ENCODE measurements at regions not wholly inside any gene's neighbourhood (a gene's known extent, or its start where the extent isn't known, plus 50 kb on each side); places are given as distances from the start of the nearest gene placed in this dataset.

GRCh38 chrX:13144927-13145655 lies 100.7 kb upstream of the FAM9C start:
- Histone ChIP-seq H3K4me1 (ENCODE audit: control insufficient read depth in 1 of 2, insufficient read depth in 2 of 2, low read length in 2 of 2) (no peaks in the 10 kb centered on the region), H3K4me3 (replicated peaks in 1 of 2; ENCODE audit: low read depth in 1 of 2, low read length in 2 of 2) (no peak overlapping the region), H3K9ac (ENCODE audit: low read length) (no peak overlapping the region), H3K79me2 (ENCODE audit: insufficient read depth, low read length) (no peaks in the 10 kb centered on the region), H4K20me1 (ENCODE audit: insufficient read depth) (no peaks in the 10 kb centered on the region), H3K36me3 (ENCODE audit: control insufficient read depth in 1 of 2, insufficient read depth in 2 of 2, low read length in 2 of 2) (no peaks in the 10 kb centered on the region), H2AFZ (ENCODE audit: low read depth, low read length, poor library complexity, severe bottlenecking) (no peak overlapping the region), H3K27ac (ENCODE audit: low read depth, low read length) (no peak overlapping the region), H3K9me2 (ENCODE audit: insufficient read depth) (no peaks in the 10 kb centered on the region), H3K9me3 (ENCODE audit: control insufficient read depth in 1 of 2, insufficient read depth in 1 of 2, low read depth in 1 of 2, low read length in 2 of 2) (no peaks in the 10 kb centered on the region), H3K4me2 (ENCODE audit: low read length) (no peak overlapping the region), H3K27me3 (ENCODE audit: insufficient read depth, low read length) (no peaks in the 10 kb centered on the region)
- ChIA-PET RAD21 (ENCODE audit: low non-redundant PET in 1 of 2, low total read pairs in 2 of 2, uncharacterized antibody in 2 of 2, unreplicated experiment in 2 of 2) (no interaction called here), POLR2A (no interaction called here), CTCF (no interaction called here)
- ATAC-seq: no peak
- no peak for TF ChIP-seq CEBPB (IDR thresholded peaks at IDR 0.05; ENCODE audit: low read depth)
- no peak for TF ChIP-seq SIN3A (IDR thresholded peaks at IDR 0.05; ENCODE audit: low read depth)
- TF ChIP-seq POLR2AphosphoS5 (IDR thresholded peaks at IDR 0.05; ENCODE audit: low read depth, low read length): no peak
- no TSS peak for BruUV-seq (replicated peaks)
- no peak for DNase-seq (ENCODE audit: low read depth, low spot score)
- intact Hi-C loops (cut with micrococcal nuclease): no loop called here

DNA sequence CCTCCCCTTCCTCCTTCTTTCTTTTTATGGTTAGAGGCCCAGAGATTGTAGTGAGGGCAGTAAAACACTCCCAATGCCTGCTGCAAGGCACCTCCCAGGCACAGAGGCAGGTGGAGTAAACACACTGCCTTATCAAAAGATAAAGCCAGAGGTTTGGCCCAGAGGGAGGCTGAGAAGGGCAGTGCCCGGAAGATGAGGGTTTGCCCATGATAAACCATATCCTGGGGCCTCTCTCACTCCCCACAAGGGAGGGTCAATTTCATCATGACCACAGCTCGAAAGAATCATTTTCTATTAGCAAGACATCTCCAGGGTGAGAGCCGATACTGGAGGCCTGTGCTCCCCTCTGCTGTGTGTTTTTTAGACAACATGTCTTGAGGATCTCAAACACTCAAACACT lies 98.5 kb upstream of the FAM9C start:
- no peak for ATAC-seq
- RAD21 ChIA-PET (ENCODE audit: low non-redundant PET in 1 of 2, low total read pairs in 2 of 2, uncharacterized antibody in 2 of 2, unreplicated experiment in 2 of 2): interaction anchor here in 1 of 2 experiments (0.5 kb wide), 1 partner anchor 40 kb away, joined by 3 read pairs; no protein-coding TSS in a partner anchor
- no peak overlapping the region for H3K27ac ChIP-seq (ENCODE audit: low read depth, low read length)
- H3K4me3 ChIP-seq (replicated peaks in 1 of 2; ENCODE audit: low read depth in 1 of 2, low read length in 2 of 2): no peak overlapping the region
- DNase-seq (ENCODE audit: low read depth, low spot score): no peak
- no peaks in the 10 kb centered on the region for H3K36me3 ChIP-seq (ENCODE audit: control insufficient read depth in 1 of 2, insufficient read depth in 2 of 2, low read length in 2 of 2)
- CTCF ChIA-PET: no interaction called here
- H3K27me3 ChIP-seq (ENCODE audit: insufficient read depth, low read length): no peaks in the 10 kb centered on the region
- H3K9me2 ChIP-seq (ENCODE audit: insufficient read depth): no peaks in the 10 kb centered on the region
- H3K4me1 ChIP-seq (ENCODE audit: control insufficient read depth in 1 of 2, insufficient read depth in 2 of 2, low read length in 2 of 2): no peaks in the 10 kb centered on the region
- H4K20me1 ChIP-seq (ENCODE audit: insufficient read depth): no peaks in the 10 kb centered on the region
- H3K9ac ChIP-seq (ENCODE audit: low read length): no peak overlapping the region
- H3K4me2 ChIP-seq (ENCODE audit: low read length): no peak overlapping the region
- H3K9me3 ChIP-seq (ENCODE audit: control insufficient read depth in 1 of 2, insufficient read depth in 1 of 2, low read depth in 1 of 2, low read length in 2 of 2): no peaks in the 10 kb centered on the region
- intact Hi-C loops (cut with micrococcal nuclease): no loop called here
- POLR2A ChIA-PET: no interaction called here
- no peaks in the 10 kb centered on the region for H3K79me2 ChIP-seq (ENCODE audit: insufficient read depth, low read length)
- H2AFZ ChIP-seq (ENCODE audit: low read depth, low read length, poor library complexity, severe bottlenecking): no peak overlapping the region
- no peak for TF ChIP-seq ELF1 (IDR thresholded peaks at IDR 0.05; ENCODE audit: borderline replicate concordance, low read depth)
- no peak for TF ChIP-seq CBX3 (IDR thresholded peaks at IDR 0.05; ENCODE audit: low read depth)
- TF ChIP-seq CTCF (IDR thresholded peaks at IDR 0.05 in 2 of 3, conservative IDR thresholded peaks at IDR 0.05 in 1 of 3; ENCODE audit: borderline replicate concordance in 1 of 3, insufficient read depth in 1 of 3, low read depth in 2 of 3, low read length in 2 of 3): no peak
- no peak for TF ChIP-seq EZH2phosphoT487 (IDR thresholded peaks at IDR 0.05; ENCODE audit: borderline replicate concordance)
- TF ChIP-seq FOSL1 (IDR thresholded peaks at IDR 0.05; ENCODE audit: low read depth): no peak
- no peak for TF ChIP-seq ZNF274 (IDR thresholded peaks at IDR 0.05; ENCODE audit: low read depth, low read length)
- TF ChIP-seq CEBPB (IDR thresholded peaks at IDR 0.05; ENCODE audit: low read depth): no peak
- no peak for TF ChIP-seq SRF (IDR thresholded peaks at IDR 0.05; ENCODE audit: low read depth)
- no peak for TF ChIP-seq ZFX (IDR thresholded peaks at IDR 0.05)
- no peak for TF ChIP-seq JUND (IDR thresholded peaks at IDR 0.05)
- no peak for TF ChIP-seq POLR2A (IDR thresholded peaks at IDR 0.05; ENCODE audit: borderline replicate concordance, extremely low read depth, insufficient read depth, insufficient read length)
- TF ChIP-seq POLR2AphosphoS5 (IDR thresholded peaks at IDR 0.05; ENCODE audit: low read depth, low read length): no peak
- TF ChIP-seq EZH2 (IDR thresholded peaks at IDR 0.05): no peak
- TF ChIP-seq ATF3 (IDR thresholded peaks at IDR 0.05): no peak
- TF ChIP-seq RAD21 (IDR thresholded peaks at IDR 0.05; ENCODE audit: low read depth): no peak
- TF ChIP-seq SP1 (IDR thresholded peaks at IDR 0.05; ENCODE audit: low read depth): no peak
- no TSS peak for BruUV-seq (replicated peaks)

Measured in HCT116 (cell line).